ENCODE measurements at regions not wholly inside any gene's neighbourhood (a gene's known extent, or its start where the extent isn't known, plus 50 kb on each side); places are given as distances from the start of the nearest gene placed in this dataset.
"Not testable (repeated sequence)": the region's sequence is repeated elsewhere in the genome, so short reads cannot be mapped to it uniquely, and the experiment has no call there.

DNA sequence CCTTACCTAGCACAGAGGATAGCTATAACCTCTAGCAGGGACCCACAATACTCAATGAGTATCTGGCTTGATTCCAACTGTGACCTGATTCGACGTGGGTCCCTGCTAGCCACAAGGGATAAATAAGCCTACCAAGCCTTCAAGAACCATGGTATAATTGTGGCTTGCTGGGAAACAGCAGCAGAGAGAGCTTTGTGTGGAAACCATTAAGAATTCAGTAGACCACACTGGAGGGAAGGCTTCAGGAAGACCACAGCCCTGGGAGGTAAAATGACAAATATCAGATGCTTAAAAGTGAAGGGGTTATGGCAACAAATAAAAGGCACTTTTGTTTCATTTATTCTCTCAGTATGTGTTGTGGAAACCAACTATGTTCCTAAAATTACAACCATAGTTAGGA lies 82.6 kb upstream of the WIPF1 start:
- no peak for TF ChIP-seq ZNF274 (IDR thresholded peaks at IDR 0.05; ENCODE audit: low read depth, low read length)

DNA sequence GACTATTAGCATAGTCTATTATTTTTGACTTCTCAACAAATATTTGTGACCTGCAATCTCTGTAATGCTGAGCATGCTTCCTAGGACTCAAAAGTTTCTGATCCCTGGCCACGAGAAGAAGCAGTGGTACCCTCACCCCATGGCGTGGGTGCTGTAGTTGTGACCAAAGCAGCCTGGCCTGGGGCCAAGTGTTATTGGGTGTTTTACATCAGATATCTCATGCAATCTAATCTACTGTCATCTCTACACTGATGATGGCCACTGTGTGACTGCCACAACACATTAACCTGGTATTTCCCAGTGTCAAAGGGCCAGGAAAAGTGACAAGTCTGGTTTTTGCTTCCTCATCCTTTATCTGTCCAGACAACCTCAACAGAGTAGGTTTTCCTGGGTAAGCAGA lies 80.8 kb upstream of the WIPF1 start:
- no peak overlapping the region for H3K4me3 ChIP-seq (ENCODE audit: low read length)

More for the DNA sequence above, 82.6 kb upstream of the WIPF1 start:
- H3K4me3 ChIP-seq (ENCODE audit: low read length), result no peak overlapping the region

DNA sequence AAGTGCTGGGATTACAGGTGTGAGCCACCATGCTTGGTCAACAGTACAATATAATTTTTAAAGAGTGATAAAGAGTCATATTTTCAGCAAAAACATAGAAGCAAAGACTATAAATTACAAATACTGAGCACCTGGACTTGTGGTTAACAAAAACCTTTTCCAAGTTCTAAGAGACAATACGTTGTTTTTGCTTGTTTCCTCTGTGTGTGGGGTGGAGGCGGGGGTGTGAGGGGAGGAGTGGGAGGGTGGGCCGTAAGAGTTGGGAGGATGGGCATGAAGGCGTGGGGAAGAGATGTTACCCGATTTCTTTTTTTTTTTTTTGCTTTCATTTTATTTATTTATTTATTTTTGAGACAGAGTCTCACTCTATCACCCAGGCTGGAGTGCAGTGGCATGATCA lies 78.0 kb upstream of the WIPF1 start:
- no peak for TF ChIP-seq ZNF274 (IDR thresholded peaks at IDR 0.05; ENCODE audit: low read depth, low read length)
- H3K4me3 ChIP-seq (ENCODE audit: low read length), result no peak overlapping the region

More for the DNA sequence above, 80.8 kb upstream of the WIPF1 start:
- no peak for TF ChIP-seq ZNF274 (IDR thresholded peaks at IDR 0.05; ENCODE audit: low read depth, low read length)

DNA sequence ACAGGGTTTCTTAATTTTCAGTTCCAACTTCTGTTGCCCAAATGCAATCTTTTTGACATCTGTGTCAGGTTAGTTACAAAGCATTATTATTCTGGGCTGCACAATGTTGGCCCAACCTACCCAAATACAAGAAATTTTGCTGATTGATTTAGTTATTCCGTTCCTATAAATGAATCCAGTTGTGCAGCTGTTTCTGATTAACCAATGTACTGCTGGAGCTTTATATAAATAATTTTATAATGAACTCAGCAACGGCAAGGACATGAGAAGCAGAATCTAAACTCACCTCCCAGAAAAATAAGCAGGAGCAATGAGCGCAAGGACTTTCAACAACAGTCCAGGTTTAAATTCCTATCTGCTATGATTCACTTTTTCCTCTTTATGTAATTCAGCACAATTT lies 76.3 kb upstream of the WIPF1 start:
- TF ChIP-seq ZNF274 (IDR thresholded peaks at IDR 0.05; ENCODE audit: low read depth, low read length), result no peak
- H3K4me3 ChIP-seq (ENCODE audit: low read length), result no peak overlapping the region

DNA sequence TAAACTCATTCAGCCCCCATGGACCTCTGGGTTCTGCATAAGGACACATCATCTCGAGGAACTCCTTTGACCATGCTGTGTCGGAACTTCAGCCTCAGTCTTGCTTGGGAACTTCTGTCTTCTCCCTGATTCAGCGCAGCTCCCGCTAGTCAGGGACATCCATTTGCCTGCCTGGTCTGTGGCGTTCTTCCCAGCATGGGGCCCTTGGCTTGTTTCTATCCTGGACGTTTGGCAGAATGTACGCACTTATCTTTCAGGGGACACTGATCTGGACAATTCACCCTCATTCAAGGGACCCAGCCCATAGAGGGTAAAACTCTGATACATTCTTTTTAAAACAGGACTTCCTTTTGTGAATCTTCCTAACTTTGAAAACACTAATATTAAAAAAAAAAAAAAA lies 75.8 kb upstream of the WIPF1 start:
- no peak overlapping the region for H3K4me3 ChIP-seq (ENCODE audit: low read length)
- no peak for TF ChIP-seq ZNF274 (IDR thresholded peaks at IDR 0.05; ENCODE audit: low read depth, low read length)

DNA sequence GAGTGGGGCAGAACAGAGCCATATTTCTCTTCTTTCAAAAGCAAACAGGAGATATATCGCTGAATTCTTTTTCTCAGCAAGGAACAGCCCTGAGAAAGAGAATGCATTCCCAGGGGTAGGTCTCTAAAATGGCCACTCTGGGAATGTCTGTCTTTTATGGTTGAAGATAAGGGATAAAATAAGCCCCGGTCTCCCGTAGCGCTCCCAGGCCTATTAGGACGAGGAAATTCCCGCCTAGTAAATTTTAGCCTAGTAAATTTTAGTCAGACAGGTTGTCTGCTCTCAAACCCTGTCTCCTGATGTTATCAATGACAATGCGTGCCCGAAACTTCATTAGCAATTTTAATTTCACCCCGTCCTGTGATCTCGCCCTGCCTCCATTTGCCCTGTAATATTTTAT lies 73.9 kb upstream of the WIPF1 start:
- H3K4me3 ChIP-seq (ENCODE audit: low read length), result not testable (repeated sequence)

DNA sequence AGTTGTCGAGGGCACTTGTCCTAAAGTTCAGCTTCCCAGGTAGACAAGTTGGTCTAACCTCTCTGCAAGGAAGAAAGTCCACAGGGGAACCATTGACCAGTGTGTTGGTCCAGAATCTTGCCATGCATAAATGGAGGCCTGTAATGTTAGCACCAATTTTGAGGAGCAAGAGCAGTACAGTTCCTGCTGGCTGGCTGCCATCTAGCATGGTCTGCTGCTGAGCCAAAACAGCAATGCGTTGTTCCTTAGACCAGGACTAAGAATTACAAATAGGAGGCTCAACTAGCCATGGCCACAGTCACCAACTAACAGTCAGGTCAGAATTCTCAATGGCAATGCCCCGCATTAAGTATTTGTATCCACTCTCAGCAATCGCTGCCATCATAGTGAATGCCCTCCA lies 72.8 kb upstream of the WIPF1 start:
- H3K4me3 ChIP-seq (ENCODE audit: low read length), result no peak overlapping the region
- no peak for TF ChIP-seq ZNF274 (IDR thresholded peaks at IDR 0.05; ENCODE audit: low read depth, low read length)

DNA sequence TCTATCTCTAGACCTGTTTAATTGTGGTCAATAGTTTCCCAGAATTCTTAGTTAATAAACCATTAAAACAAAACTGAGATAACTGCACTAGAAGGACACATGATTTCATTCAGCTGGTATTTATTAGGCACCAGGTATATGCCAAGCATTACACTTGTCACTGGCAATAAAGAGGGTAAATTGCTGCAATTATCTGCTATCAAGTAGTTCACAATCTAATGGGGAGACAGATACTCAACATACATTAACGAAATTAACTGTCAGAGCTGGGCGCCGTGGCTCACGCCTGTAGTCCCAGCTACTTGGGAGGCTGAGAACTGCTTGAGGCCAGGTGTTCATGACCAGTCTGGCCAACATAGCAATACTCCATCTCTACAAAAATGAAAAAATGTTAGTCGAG lies 71.7 kb upstream of the WIPF1 start:
- no peak overlapping the region for H3K4me3 ChIP-seq (ENCODE audit: low read length)
- no peak for TF ChIP-seq ZNF274 (IDR thresholded peaks at IDR 0.05; ENCODE audit: low read depth, low read length)

DNA sequence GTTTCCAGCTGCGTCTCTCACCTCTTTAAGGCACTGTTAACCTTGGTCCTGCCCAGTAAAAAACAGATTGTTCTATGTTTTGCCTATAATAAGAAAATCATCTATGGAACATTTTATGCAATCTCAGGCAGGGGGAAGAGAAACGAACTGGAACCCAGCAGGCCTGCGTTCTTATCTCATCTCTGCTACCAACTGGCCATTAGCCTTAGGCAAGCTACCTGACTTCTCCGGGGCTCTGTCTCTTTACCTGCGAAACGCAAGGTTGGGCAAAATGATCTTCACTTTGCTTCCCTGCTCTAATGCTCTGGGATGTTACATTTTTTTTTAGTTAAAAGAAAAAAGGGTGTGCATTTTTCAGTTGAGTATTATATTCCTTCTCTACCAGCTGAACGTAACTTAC lies 70.5 kb upstream of the WIPF1 start:
- no peak for TF ChIP-seq ZNF274 (IDR thresholded peaks at IDR 0.05; ENCODE audit: low read depth, low read length)
- H3K4me3 ChIP-seq (ENCODE audit: low read length), result no peak overlapping the region

DNA sequence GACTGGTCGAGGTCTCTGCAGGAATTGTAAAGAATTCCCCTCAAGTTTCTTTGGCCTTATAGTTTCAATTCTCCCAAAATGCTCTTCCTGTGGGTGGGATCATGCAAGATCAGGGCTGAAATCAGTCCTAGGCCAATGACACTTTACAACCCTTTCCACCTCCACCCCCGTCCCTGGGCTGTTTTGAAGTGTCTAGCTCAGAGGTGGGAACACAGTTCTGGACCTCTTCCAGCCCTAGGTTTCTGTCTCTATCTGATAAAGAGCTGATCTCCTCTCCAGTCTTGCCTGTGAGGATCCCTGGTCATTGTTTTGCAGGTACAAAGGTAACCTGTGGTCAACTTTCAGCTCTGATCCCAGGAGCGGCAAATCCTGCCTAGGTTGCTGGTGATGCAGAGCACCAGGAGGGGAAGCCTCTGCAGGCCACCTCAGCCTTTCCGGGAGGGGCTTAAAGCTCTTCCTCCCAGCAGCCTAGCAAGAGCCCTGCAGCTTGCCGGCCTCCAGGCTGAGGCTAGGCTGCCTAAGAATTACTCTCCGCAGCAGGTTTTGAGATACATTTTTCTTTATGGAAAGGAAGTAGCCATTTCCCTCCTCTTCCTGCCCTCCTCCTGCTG lies 69.8 kb upstream of the WIPF1 start:
- TF ChIP-seq ZNF274 (IDR thresholded peaks at IDR 0.05; ENCODE audit: low read depth, low read length), result no peak
- H3K4me3 ChIP-seq (ENCODE audit: low read length), result no peak overlapping the region

DNA sequence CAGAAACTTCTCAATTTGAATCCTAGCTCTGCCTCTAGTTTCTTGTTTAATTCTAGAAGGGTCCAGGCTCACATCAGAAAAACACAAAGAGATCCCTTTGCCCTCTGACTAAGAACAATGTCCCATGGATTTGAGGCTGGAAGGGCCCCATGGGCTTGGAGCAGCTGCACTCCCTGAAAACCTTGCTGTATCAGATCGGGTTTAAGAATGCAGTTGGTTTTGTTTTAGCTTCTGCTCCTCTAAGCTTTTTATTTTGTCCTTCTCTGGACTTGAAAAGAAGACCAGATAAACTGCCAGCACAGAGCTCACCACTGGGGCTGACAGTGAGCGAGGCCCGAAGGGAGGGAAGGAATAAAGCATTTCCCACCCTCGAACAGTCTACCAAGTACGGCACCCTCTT lies 69.2 kb upstream of the WIPF1 start:
- no peak for TF ChIP-seq ZNF274 (IDR thresholded peaks at IDR 0.05; ENCODE audit: low read depth, low read length)
- no peak overlapping the region for H3K4me3 ChIP-seq (ENCODE audit: low read length)

DNA sequence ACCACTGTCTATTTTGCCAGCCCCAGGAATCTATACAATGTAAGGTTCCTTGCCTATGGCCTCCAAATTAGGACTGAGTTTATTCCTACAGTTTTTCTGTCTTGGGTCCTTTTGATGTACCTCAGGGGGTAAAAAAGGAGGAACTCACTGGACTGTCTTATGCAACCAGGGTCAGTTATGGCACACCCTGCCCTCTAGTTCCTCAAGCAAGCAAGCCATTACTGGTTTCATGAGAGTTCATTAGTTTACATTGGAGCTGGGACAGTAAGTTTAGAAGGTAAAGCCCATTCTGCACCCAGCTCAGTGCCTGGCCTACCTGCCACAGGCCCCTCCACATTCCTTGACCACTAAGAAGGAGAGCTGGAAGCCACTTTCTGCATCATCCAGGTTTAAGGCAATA lies 68.7 kb upstream of the WIPF1 start:
- TF ChIP-seq ZNF274 (IDR thresholded peaks at IDR 0.05; ENCODE audit: low read depth, low read length), result no peak
- H3K4me3 ChIP-seq (ENCODE audit: low read length), result no peak overlapping the region

DNA sequence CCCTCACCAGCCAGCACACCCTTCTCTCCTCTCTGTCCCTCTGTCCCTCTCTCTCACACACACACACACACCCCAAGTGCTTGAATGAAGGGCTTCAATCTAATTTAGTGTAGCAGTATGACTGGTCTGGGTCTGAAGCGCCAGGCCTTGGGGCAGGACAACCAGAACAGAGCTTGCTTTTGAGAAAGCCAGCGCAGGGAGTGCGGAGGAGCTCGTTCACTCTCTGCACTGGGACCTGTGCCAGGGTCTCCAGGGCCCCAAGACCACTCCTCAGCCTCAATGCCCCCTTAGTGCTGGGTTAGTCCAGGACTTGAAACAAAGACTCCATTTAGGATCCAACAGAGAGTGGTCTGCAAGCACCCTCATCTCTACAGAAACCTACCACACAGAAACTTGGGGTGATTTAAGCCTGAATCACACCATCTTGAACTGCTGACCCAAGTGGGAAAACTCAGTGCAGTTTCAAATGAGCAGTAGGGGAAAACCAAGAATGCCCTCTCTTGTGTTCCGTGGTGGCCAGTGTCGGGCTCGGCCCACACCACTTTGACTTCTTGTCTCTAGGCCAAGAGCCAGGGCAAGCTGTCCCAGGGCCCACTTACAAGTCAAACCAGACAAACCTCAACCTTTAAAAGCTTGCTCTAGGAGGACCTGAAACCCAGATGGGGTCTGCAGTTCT lies 66.6 kb upstream of the WIPF1 start:
- no peak for TF ChIP-seq ZNF274 (IDR thresholded peaks at IDR 0.05; ENCODE audit: low read depth, low read length)
- no peak overlapping the region for H3K4me3 ChIP-seq (ENCODE audit: low read length)

DNA sequence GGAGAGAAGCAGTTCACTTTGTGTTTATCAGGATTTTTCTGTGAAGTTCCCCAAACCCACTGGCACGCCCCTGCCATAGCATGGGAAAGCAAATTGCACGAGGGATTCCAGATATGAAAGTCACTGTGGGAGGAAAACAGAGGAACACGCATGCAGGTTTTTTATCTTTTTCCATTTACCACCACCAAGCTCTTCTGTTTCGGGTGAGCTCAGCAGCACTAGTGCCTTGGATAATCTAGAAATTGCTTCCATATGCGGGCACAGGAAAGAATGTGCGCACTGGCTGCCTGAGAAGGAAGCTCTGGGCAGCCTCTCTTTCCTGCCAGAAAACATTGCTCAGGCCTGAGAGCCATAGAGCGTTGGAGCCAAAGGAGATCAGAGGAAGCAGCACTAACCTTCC lies 65.9 kb upstream of the WIPF1 start:
- no peak overlapping the region for H3K4me3 ChIP-seq (ENCODE audit: low read length)
- no peak for TF ChIP-seq ZNF274 (IDR thresholded peaks at IDR 0.05; ENCODE audit: low read depth, low read length)

DNA sequence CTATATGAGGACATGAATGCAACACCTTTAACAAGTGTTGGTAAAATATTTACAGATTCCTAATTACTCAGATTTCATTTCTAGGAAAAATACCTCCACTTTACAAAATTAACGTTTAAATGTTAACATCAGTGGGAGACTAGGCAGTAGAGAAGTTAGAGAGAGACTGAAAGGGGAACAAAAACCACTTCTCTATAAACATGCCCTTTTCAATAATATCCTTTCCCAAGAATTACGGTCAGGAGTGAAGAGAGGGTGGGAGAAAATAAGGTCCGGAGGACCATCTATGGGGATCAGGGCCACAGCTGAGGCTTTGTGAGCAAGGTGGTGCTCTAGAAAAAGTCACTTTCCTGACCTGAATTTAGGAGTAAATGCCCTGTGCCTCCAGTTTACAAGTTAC lies 65.3 kb upstream of the WIPF1 start:
- no peak overlapping the region for H3K4me3 ChIP-seq (ENCODE audit: low read length)
- TF ChIP-seq ZNF274 (IDR thresholded peaks at IDR 0.05; ENCODE audit: low read depth, low read length), result no peak

DNA sequence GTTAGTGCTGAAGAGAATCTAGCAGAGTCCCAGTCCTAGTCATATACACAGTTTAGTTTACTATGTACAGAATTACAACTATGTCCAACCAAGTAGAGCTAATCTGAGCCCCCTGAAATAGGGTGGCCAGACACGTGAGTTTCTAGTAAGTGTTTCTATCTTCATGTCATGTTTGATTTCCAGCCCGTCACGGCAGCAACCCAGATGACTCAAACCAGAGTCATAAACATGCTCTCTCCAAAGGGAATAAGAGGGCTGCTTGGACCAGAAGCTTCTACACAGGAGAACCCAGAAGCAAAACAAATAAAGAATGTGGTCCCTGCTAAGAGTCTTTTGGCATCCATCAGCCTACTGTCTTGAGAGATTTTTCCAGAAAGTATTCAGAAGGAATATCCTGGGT lies 64.9 kb upstream of the WIPF1 start:
- TF ChIP-seq ZNF274 (IDR thresholded peaks at IDR 0.05; ENCODE audit: low read depth, low read length), result no peak
- no peak overlapping the region for H3K4me3 ChIP-seq (ENCODE audit: low read length)

Measured in GM08714 (cell line).